ENCODE measurements at regions not wholly inside any gene's neighbourhood (a gene's known extent, or its start where the extent isn't known, plus 50 kb on each side); places are given as distances from the start of the nearest gene placed in this dataset.

DNA sequence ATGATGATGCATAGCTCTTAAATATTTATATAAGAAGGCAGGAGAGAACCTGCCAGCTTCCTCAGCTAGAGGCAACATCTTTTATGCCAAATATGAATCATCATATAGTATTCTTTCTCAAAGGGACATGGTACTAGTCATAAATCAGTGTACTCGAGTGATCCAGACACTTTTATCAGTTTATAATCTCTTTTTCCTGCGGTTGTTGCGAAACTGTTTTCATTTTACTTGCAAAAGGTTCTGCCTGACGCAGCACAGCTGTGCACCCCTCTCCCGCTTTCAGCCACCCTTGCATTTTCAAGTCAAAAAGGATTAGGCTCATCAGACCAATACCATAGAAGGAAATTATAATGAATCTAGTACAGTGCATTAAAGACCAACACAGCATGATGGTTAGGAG lies 332.3 kb upstream of the PRKCQ start:
- FAIRE-seq (no peak), DNase-seq (ENCODE audit: low read depth, low spot score) (peak; percentile 12)
- Histone ChIP-seq H3K9ac (replicated peaks; ENCODE audit: extremely low read depth, insufficient read depth, low read length) (no peak overlapping the region), H3K9me3 (replicated peaks; ENCODE audit: control insufficient read depth, insufficient read depth, low read length) (no peaks in the 10 kb centered on the region), H3K36me3 (ENCODE audit: control insufficient read depth in 2 of 2, extremely low read depth in 1 of 2, insufficient read depth in 2 of 2, low read length in 2 of 2) (no peaks in the 10 kb centered on the region), H3K4me1 (ENCODE audit: control insufficient read depth, extremely low read depth, insufficient read depth, low read length) (no peaks in the 10 kb centered on the region), H3K27ac (ENCODE audit: insufficient read depth, low read depth, low read length) (no peak overlapping the region), H3K27me3 (ENCODE audit: control insufficient read depth in 2 of 2, insufficient read depth in 2 of 2, low read length in 2 of 2) (no peaks in the 10 kb centered on the region), H3K4me2 (ENCODE audit: insufficient read depth, low read length) (no peak overlapping the region), H3K9me1 (replicated peaks; ENCODE audit: control insufficient read depth, extremely low read depth, insufficient read depth, low read length) (no peaks in the 10 kb centered on the region), H3K79me2 (ENCODE audit: control insufficient read depth, insufficient read depth, low read length) (no peaks in the 10 kb centered on the region), H2AFZ (ENCODE audit: low read depth, low read length) (no peak overlapping the region), H3K4me3 (replicated peaks in 1 of 3; ENCODE audit: insufficient read depth in 1 of 3, low read depth in 1 of 3, low read length in 3 of 3) (no peak overlapping the region), H4K20me1 (replicated peaks; ENCODE audit: control insufficient read depth, extremely low read depth, insufficient read depth, low read length) (no peaks in the 10 kb centered on the region)
- ChIA-PET POLR2A (no interaction called here), CTCF (no interaction called here)
- dilution Hi-C loops (cut with MboI; ENCODE audit: extremely low pct_ligation_motif_present, low sequenced_read_pairs), result no loop called here
- intact Hi-C loops (cut with micrococcal nuclease), result no loop called here
- TF ChIP-seq EZH2 (IDR thresholded peaks at IDR 0.05; ENCODE audit: borderline replicate concordance, low read depth, low read length, severe bottlenecking) (no peak), POLR2A (IDR thresholded peaks at IDR 0.05; ENCODE audit: low read depth, low read length) (no peak), POLR2AphosphoS5 (IDR thresholded peaks at IDR 0.05; ENCODE audit: insufficient read depth, low read depth, low read length) (no peak), MYC (IDR thresholded peaks at IDR 0.05; ENCODE audit: low read depth, low read length) (no peak), GATA2 (IDR thresholded peaks at IDR 0.05; ENCODE audit: insufficient read depth, insufficient read length, low read depth, low read length) (no peak)
- TF ChIP-seq, protein P1, sequence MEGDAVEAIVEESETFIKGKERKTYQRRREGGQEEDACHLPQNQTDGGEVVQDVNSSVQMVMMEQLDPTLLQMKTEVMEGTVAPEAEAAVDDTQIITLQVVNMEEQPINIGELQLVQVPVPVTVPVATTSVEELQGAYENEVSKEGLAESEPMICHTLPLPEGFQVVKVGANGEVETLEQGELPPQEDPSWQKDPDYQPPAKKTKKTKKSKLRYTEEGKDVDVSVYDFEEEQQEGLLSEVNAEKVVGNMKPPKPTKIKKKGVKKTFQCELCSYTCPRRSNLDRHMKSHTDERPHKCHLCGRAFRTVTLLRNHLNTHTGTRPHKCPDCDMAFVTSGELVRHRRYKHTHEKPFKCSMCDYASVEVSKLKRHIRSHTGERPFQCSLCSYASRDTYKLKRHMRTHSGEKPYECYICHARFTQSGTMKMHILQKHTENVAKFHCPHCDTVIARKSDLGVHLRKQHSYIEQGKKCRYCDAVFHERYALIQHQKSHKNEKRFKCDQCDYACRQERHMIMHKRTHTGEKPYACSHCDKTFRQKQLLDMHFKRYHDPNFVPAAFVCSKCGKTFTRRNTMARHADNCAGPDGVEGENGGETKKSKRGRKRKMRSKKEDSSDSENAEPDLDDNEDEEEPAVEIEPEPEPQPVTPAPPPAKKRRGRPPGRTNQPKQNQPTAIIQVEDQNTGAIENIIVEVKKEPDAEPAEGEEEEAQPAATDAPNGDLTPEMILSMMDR (IDR thresholded peaks at IDR 0.05; ENCODE audit: extremely low read depth in 1 of 2, insufficient read depth in 1 of 2, low read depth in 1 of 2, low read length in 2 of 2), result no peak
- no TSS peak for BruUV-seq (replicated peaks)

DNA sequence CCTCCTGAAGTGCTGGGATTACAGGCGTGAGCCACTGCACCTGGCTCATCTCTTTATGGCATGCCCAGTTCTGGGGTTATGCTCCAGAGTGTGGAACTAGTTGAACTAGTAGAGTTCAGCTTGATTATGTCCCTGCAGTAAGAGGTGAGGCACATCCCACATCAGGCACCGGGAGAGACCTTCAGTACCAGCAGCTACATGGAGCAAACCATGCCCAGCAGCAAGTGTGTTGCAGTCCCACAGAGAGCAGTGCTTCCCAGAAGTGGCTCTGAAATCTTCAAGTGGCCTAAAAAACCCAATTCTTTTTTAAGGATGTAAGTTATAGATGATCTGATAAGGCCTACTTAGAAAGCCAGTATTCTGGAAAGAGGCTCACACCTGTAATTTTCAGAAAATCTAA lies 331.9 kb upstream of the PRKCQ start:
- no TSS peak for BruUV-seq (replicated peaks)
- Histone ChIP-seq H3K9me1 (replicated peaks; ENCODE audit: control insufficient read depth, extremely low read depth, insufficient read depth, low read length) (no peaks in the 10 kb centered on the region), H3K79me2 (ENCODE audit: control insufficient read depth, insufficient read depth, low read length) (no peaks in the 10 kb centered on the region), H3K9ac (replicated peaks; ENCODE audit: extremely low read depth, insufficient read depth, low read length) (no peak overlapping the region), H3K4me2 (ENCODE audit: insufficient read depth, low read length) (no peak overlapping the region), H2AFZ (ENCODE audit: low read depth, low read length) (no peak overlapping the region), H3K9me3 (replicated peaks; ENCODE audit: control insufficient read depth, insufficient read depth, low read length) (no peaks in the 10 kb centered on the region), H3K4me1 (ENCODE audit: control insufficient read depth, extremely low read depth, insufficient read depth, low read length) (no peaks in the 10 kb centered on the region), H4K20me1 (replicated peaks; ENCODE audit: control insufficient read depth, extremely low read depth, insufficient read depth, low read length) (no peaks in the 10 kb centered on the region), H3K36me3 (ENCODE audit: control insufficient read depth in 2 of 2, extremely low read depth in 1 of 2, insufficient read depth in 2 of 2, low read length in 2 of 2) (no peaks in the 10 kb centered on the region), H3K27me3 (ENCODE audit: control insufficient read depth in 2 of 2, insufficient read depth in 2 of 2, low read length in 2 of 2) (no peaks in the 10 kb centered on the region), H3K27ac (ENCODE audit: insufficient read depth, low read depth, low read length) (no peak overlapping the region), H3K4me3 (replicated peaks in 1 of 3; ENCODE audit: insufficient read depth in 1 of 3, low read depth in 1 of 3, low read length in 3 of 3) (no peak overlapping the region)
- DNase-seq (ENCODE audit: low read depth, low spot score), result no peak
- TF ChIP-seq, protein P2, sequence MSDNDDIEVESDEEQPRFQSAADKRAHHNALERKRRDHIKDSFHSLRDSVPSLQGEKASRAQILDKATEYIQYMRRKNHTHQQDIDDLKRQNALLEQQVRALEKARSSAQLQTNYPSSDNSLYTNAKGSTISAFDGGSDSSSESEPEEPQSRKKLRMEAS (IDR thresholded peaks at IDR 0.05; ENCODE audit: insufficient read depth, insufficient read length), result no peak
- TF ChIP-seq, protein P1 (IDR thresholded peaks at IDR 0.05; ENCODE audit: extremely low read depth in 1 of 2, insufficient read depth in 1 of 2, low read depth in 1 of 2, low read length in 2 of 2), result no peak
- no peak for TF ChIP-seq POLR2A (IDR thresholded peaks at IDR 0.05; ENCODE audit: low read depth, low read length)
- no peak for TF ChIP-seq EZH2 (IDR thresholded peaks at IDR 0.05; ENCODE audit: borderline replicate concordance, low read depth, low read length, severe bottlenecking)
- no peak for TF ChIP-seq FOS (IDR thresholded peaks at IDR 0.05; ENCODE audit: borderline replicate concordance, insufficient read depth, low read length)
- TF ChIP-seq MYC (IDR thresholded peaks at IDR 0.05; ENCODE audit: low read depth, low read length), result no peak
- no peak for TF ChIP-seq JUN (IDR thresholded peaks at IDR 0.05; ENCODE audit: borderline replicate concordance, insufficient read depth, insufficient read length, low read depth)
- no peak for TF ChIP-seq GATA2 (IDR thresholded peaks at IDR 0.05; ENCODE audit: insufficient read depth, insufficient read length, low read depth, low read length)
- TF ChIP-seq POLR2AphosphoS5 (IDR thresholded peaks at IDR 0.05; ENCODE audit: insufficient read depth, low read depth, low read length), result no peak
- intact Hi-C loops (cut with micrococcal nuclease), result no loop called here
- ChIA-PET POLR2A (no interaction called here), CTCF (no interaction called here)
- dilution Hi-C loops (cut with MboI; ENCODE audit: extremely low pct_ligation_motif_present, low sequenced_read_pairs), result no loop called here
- no peak for FAIRE-seq
